HG02798 (cell line): ENCODE measurements at regions not wholly inside any gene's neighbourhood (a gene's known extent, or its start where the extent isn't known, plus 50 kb on each side); places are given as distances from the start of the nearest gene placed in this dataset.
A peak's percentile ranks its signal among the peaks of the same experiment; 100 is the strongest.

Experiments
- ATAC-seq: cut with Tn5 transposase; IDR thresholded peaks from one replicate; pipeline ENCODE4 v1.9.1; 2021; ENCODE audit warnings: mild to moderate bottlenecking; ENCODE audit not compliant: unreplicated experiment, poor library complexity

DNA sequence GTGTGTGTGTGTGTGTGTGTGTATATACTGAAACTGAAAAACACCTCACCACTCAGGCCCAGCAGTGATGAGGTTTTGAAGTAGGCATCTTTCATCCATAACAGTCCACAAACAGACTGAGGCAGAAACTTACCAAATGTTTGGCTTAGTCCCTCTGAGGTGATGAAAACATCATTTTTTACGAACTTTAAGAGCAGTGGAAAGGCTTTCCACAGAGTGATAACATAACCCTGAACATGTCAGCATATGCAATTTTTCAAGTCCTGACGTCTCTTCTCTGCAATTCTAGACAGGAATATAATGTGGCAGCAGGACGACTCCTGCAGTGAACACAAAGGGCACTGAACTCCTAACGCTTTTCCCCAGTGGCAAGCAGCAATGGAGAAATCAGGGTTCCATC lies 247.0 kb upstream of the THBS1 start:
- no peak for ATAC-seq

GRCh38 chr15:39336926-39337325 lies 244.0 kb upstream of the THBS1 start:
- ATAC-seq = no peak

DNA sequence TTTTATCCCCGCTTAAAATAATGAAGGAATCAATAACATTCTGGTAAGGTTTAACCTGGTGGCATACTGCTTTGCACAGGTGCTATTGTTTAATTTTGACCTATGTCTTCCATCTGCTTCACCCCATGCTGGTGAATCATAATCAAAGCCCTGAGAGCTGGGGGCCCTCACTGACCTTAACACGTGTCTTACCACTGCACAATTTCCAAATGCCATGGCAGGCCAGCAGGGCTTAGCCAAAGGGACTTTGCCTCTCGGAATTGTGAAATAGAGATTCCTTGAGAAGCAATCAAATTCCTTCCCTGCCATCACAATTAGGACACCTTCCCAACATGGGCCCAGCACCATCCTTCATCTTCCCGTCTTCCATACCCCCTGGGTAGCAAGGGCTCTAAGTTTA lies 242.6 kb upstream of the THBS1 start:
- no peak for ATAC-seq

DNA sequence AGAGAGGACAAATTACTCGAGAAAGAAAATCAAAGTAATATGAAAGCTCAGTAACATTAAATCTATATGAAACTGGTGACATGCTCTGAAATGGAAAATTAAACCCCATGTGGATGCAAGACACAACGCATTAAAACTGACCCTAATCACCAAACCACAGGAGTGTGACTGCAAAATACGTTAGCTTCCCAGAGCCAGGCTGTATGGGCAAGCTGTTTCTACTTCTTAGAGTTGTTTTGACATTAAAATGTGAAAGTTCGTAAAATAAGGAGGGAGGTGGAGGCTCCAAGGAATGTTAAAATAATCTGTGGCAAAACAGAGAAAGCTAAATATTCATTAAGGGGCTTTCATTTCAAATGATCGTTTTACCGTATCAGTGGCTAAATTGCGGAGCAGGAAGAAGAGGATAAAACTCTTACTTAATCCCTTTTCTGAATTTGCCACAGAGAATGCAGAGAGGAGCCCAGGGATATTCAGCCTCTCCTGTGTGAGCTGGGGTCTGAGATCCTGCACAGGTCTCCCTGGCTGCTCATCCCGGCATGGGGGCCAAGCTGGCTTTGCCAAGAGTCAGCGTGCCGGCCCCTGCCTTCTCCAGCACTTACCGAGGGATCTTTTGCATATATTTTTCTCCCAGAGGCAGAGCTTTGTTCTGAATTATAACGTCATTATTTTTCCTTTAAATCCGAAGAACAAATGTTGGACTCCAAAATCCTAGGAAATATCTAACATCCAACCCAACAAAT lies 239.8 kb upstream of the THBS1 start:
- no peak for ATAC-seq

GRCh38 chr15:39344662-39345141 lies 236.2 kb upstream of the THBS1 start:
- ATAC-seq = no peak

GRCh38 chr15:39345176-39345575 lies 235.7 kb upstream of the THBS1 start:
- no peak for ATAC-seq

- no peak for ATAC-seq
These were observed 233.4 kb upstream of the THBS1 start for GRCh38 chr15:39347453-39347852.

DNA sequence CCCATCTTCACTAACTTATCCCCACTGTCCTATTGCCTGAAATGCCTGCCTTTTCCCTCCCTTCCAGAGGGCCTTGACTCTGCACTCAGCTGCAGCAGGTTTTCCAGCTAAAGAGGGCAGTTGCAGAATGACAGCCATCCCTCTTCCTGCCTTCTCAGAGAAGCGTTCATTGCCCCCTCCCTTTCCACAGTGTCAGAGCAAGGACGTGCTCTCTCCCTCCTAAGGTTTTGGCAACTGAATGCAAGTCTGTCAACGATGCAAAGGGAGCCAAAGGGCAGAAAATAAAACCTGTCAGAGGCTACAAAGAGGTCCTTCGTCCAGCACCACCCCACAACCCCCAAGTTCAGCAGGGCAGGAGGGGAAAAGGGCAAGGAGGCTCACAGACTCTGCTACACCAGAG lies 230.1 kb upstream of the THBS1 start:
- ATAC-seq = no peak

DNA sequence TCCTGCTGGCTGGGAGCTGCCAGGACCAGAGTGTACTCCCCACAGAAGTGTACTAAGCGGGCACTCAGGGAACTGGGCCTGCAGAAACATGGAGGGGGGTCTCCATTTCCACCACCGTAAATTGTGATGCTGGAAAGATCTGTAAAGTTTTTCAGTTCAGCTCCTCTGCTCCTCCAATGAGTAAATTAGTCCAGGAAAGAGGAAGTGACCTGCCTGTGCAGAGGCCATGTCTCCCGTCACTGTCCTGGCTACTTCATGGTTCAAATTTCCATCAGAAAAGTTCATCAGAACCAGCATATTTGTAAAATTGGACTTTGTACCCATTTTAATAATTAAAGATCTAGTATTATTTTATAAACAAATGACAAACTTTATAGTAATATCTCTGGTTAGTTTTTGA lies 226.7 kb upstream of the THBS1 start:
- ATAC-seq = no peak

- peak; percentile 50 for ATAC-seq
These were observed 223.2 kb upstream of the THBS1 start for GRCh38 chr15:39357480-39358268.

- no peak for ATAC-seq
These were observed 222.3 kb upstream of the THBS1 start for GRCh38 chr15:39358441-39359041.

- ATAC-seq = no peak
These were observed 221.1 kb upstream of the THBS1 start for GRCh38 chr15:39359771-39360170.

GRCh38 chr15:39360452-39360851 lies 220.4 kb upstream of the THBS1 start:
- ATAC-seq = no peak

DNA sequence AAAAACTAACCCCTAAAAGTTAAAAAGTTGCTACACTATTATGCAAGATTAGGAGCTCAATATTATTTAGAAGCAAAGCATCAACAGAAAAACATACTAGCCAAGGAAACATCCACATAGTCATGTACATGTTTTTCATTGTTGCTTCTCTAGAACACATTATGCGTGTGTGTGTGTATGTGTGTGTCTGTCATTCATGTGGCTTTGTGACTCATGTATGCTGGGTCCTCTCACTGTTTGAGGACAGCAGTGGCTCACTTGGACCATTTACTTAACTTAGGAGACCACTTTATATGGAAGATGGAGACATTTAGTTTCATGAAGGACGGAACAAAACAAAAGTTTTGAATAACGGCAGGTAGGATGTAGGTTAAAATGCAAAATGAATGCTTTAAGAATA lies 219.4 kb upstream of the THBS1 start:
- no peak for ATAC-seq

GRCh38 chr15:39362821-39363561 lies 217.9 kb upstream of the THBS1 start:
- ATAC-seq = no peak

DNA sequence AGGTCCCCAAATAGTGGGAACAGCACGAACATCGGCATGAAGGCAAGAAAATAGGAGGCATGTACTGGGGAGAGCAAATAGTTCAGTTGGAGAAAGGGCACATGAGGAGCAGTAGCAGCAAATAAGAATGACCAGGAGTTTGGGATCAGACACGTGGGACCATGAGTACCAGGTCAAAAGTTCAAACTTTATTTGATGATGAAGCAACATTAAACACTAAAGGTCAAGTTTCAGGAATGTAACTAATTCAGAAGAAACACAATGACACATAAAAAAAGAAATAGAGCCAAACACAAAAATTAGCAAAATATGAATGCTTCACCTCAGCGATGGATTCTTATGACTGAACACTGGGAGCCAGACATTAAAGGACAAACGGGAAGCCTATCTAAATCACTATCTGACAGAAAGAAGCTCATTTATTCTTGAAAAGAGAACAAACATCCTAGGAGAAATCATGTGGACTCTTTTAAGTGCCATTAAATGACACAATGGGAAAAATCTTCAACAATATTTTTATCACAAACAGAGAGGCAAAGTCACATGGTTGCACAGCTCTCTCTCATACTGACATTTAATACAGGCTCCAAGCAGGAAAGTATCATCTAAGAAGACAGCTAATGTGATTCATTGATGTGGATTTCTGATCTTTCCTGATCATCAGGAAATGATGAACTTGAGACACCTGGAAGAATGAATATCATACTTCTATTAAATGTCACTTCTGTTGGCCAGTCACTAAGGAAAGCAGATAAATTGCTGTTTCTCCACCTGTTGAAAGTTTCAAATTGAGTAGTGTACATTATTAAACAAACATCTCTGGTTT lies 216.9 kb upstream of the THBS1 start:
- no peak for ATAC-seq

DNA sequence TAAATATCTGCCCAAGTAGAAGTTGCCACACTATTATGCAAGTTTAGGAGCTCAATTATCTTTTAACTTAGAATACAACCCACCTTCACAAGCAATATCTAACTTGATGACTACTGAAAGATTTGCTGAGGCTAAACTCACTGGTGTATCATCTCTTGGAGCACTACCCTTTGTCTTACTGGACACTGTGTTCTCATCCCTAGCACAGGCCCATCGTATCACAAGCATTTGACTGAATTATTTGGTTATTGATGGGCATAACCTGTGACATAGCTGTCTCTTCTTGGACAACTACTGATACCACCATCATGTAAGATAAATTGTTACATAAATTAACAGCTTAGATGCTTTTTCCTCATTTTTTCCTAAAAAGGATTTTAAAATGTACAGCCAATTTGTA lies 216.2 kb upstream of the THBS1 start:
- ATAC-seq = no peak

DNA sequence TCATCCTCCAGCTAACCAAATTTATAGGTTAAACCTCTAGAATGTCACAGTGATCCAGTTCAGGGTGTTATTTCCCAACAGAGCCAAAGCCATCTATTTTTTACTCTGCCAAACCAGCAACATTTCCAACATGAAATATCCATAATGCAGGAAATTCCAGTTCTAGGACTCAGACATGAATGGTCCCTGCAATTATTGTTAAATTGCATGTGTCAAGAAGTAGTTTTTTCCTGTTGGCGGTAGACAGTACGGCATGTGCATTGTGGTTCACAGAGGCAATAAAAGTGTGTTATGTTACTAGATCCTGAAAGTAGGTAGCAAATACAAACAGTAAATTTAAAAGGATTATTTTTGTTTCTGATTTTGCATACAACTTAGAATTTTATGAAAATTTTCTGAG lies 215.7 kb upstream of the THBS1 start:
- ATAC-seq = no peak

GRCh38 chr15:39365873-39366272 lies 215.0 kb upstream of the THBS1 start:
- peak; percentile 65 for ATAC-seq

- no peak for ATAC-seq
These were observed 213.3 kb upstream of the THBS1 start for GRCh38 chr15:39367596-39367995.
